SK-N-SH (cell line): ENCODE measurements at regions not wholly inside any gene's neighbourhood (a gene's known extent, or its start where the extent isn't known, plus 50 kb on each side); places are given as distances from the start of the nearest gene placed in this dataset.

Experiments used
- CTCF ChIA-PET: fragments of 300-600, 350-600 bp; formaldehyde crosslinking; extraction: SDS; loops from one replicate; lab custom pipeline; 2021; lab: Yijun Ruan, JAX
- POLR2A ChIA-PET: fragments of 350-600 bp; sonication (Branson Sonifier 250); formaldehyde crosslinking; extraction: SDS; loops from one replicate; lab custom pipeline; 2020; ENCODE audit warnings: antibody characterized with exemption, inconsistent platforms; lab: Yijun Ruan, JAX
- DNase-seq: peaks from one replicate; pipeline ENCODE4 v3.0.0; 2012
- H2AFZ ChIP-seq: fragments of 200-600 bp; sonication (generic); 2 replicates; pipeline ENCODE4 v1.8.1; 2016; ENCODE audit warnings: antibody characterized with exemption, mild to moderate bottlenecking, low read depth
- H3F3A ChIP-seq: fragments of 200-600 bp; sonication (generic); replicated peaks from 2 replicates; pipeline ENCODE3; 2016; ENCODE audit warnings: antibody characterized with exemption, mild to moderate bottlenecking; ENCODE audit not compliant: insufficient read depth
- H3K27ac ChIP-seq, 2 experiments: fragments of 200-500 bp in 1 of 2; fragments of 200-600 bp in 1 of 2; sonication (Bioruptor generic) in 1 of 2; sonication (generic), shearing (Covaris generic) in 1 of 2; 2 replicates each; pipeline versions ENCODE4 v1.5.1 to v1.6.1; 2014 to 2016; ENCODE audit warnings: low read depth in 2 of 2, inconsistent platforms in 1 of 2, low read length in 1 of 2, mild to moderate bottlenecking in 1 of 2, mixed read lengths in 1 of 2
- H3K27me3 ChIP-seq: fragments of 200-600 bp; sonication (generic), shearing (Covaris generic); 2 replicates; pipeline ENCODE4 v1.6.1; 2016; ENCODE audit warnings: mixed run types; ENCODE audit not compliant: insufficient read depth
- H3K36me3 ChIP-seq, 2 experiments: fragments of 200-500 bp in 1 of 2; fragments of 200-600 bp in 1 of 2; sonication (Bioruptor generic) in 1 of 2; sonication (generic) in 1 of 2; replicated peaks in 1 of 2; 2 replicates each; pipeline versions ENCODE3 to v1.5.1; 2014 to 2016; ENCODE audit warnings: low read length in 1 of 2, mild to moderate bottlenecking in 1 of 2; ENCODE audit not compliant: insufficient read depth in 2 of 2, control insufficient read depth in 1 of 2
- H3K4me1 ChIP-seq, 2 experiments: fragments of 200-500 bp in 1 of 2; fragments of 200-600 bp in 1 of 2; sonication (Bioruptor generic) in 1 of 2; sonication (generic), shearing (Covaris generic) in 1 of 2; 2 replicates each; pipeline versions ENCODE4 v1.5.1 to v1.6.1; 2014 to 2016; ENCODE audit warnings: low read depth in 1 of 2, low read length in 1 of 2, mixed run types in 1 of 2; ENCODE audit not compliant: insufficient read depth in 2 of 2, control insufficient read depth in 1 of 2
- H3K4me2 ChIP-seq: fragments of 200-600 bp; sonication (generic), shearing (Covaris generic); 2 replicates; pipeline ENCODE4 v1.6.1; 2017; ENCODE audit warnings: mixed run types
- H3K4me3 ChIP-seq, 2 experiments: fragments of 200-500 bp in 1 of 2; fragments of 200-600 bp in 1 of 2; sonication (Bioruptor generic) in 1 of 2; sonication (generic), shearing (Covaris generic) in 1 of 2; 2 replicates each; pipeline versions ENCODE4 v1.5.1 to v1.8.1; 2014 to 2016; ENCODE audit warnings: low read depth in 2 of 2, inconsistent platforms in 1 of 2, low read length in 1 of 2, mild to moderate bottlenecking in 1 of 2, mixed read lengths in 1 of 2, moderate library complexity in 1 of 2
- H3K79me2 ChIP-seq: fragments of 200-600 bp; sonication (generic); 2 replicates; pipeline ENCODE4 v1.8.1; 2017; ENCODE audit warnings: mild to moderate bottlenecking; ENCODE audit not compliant: insufficient read depth
- H3K9ac ChIP-seq: fragments of 200-600 bp; sonication (generic); 2 replicates; pipeline ENCODE4 v1.6.1; 2017; ENCODE audit warnings: mixed run types
- H3K9me2 ChIP-seq: fragments of 200-600 bp; sonication (generic); 2 replicates; pipeline ENCODE4 v1.6.1; 2017; ENCODE audit warnings: mixed run types
- H3K9me3 ChIP-seq: fragments of 200-600 bp; sonication (generic); 2 replicates; pipeline ENCODE4 v1.6.1; 2017; ENCODE audit warnings: mixed run types, mild to moderate bottlenecking, moderate library complexity
- H4K20me1 ChIP-seq: fragments of 200-600 bp; sonication (generic); 2 replicates; pipeline ENCODE4 v1.6.1; 2017; ENCODE audit warnings: mild to moderate bottlenecking, mixed run types; ENCODE audit not compliant: insufficient read depth
- CTCF ChIP-seq: fragments of 200-600 bp; sonication (generic); IDR thresholded peaks from 2 replicates; pipeline ENCODE4 v1.6.1; 2017; ENCODE audit warnings: antibody characterized with exemption, mild to moderate bottlenecking, moderate library complexity
- ELF1 ChIP-seq: IDR thresholded peaks from 2 replicates; pipeline ENCODE4 v1.4.0; 2012
- GABPA ChIP-seq: IDR thresholded peaks from 2 replicates; pipeline ENCODE4 v1.4.0; 2012; ENCODE audit warnings: low read depth, mild to moderate bottlenecking
- GATA2 ChIP-seq: sonication (generic); formaldehyde crosslinking; IDR thresholded peaks from 2 replicates; pipeline ENCODE4 v1.5.0; 2020; ENCODE audit warnings: mild to moderate bottlenecking, missing genetic modification reagents
- MXI1 ChIP-seq: IDR thresholded peaks from 2 replicates; pipeline ENCODE4 v1.6.1; 2012; ENCODE audit warnings: mild to moderate bottlenecking, low read depth, low read length, improper control_type of control experiment
- PBX3 ChIP-seq: IDR thresholded peaks from 2 replicates; pipeline ENCODE4; 2012
- RAD21 ChIP-seq: IDR thresholded peaks from 2 replicates; pipeline ENCODE4 v1.6.1; 2012; ENCODE audit warnings: mild to moderate bottlenecking, low read length
- RCOR1 ChIP-seq: fragments of 150-350 bp; IDR thresholded peaks from 2 replicates; pipeline ENCODE4 v1.6.1; 2017; ENCODE audit warnings: antibody characterized with exemption, low read length
- RXRA ChIP-seq: IDR thresholded peaks from 2 replicates; pipeline ENCODE4 v1.4.0; 2012; ENCODE audit warnings: low read depth, mild to moderate bottlenecking, borderline replicate concordance
- SIN3A ChIP-seq: IDR thresholded peaks from 2 replicates; pipeline ENCODE4 v1.6.1; 2012; ENCODE audit warnings: low read depth, mild to moderate bottlenecking, low read length, moderate library complexity, borderline replicate concordance
- SMC3 ChIP-seq: IDR thresholded peaks from 2 replicates; pipeline ENCODE4 v1.6.1; 2012; ENCODE audit warnings: low read depth, low read length, improper control_type of control experiment
- TAF1 ChIP-seq: IDR thresholded peaks from 2 replicates; pipeline ENCODE4 v1.6.1; 2012; ENCODE audit warnings: low read depth, mild to moderate bottlenecking, low read length, moderate library complexity, borderline replicate concordance
- TCF12 ChIP-seq: IDR thresholded peaks from 2 replicates; pipeline ENCODE4 v1.4.0; 2012
- TEAD4 ChIP-seq: IDR thresholded peaks from 2 replicates; pipeline ENCODE4 v1.4.0; 2012; ENCODE audit warnings: mild to moderate bottlenecking, borderline replicate concordance; ENCODE audit not compliant: insufficient read depth
- WGBS: methylation state at CpG from one replicate; pipeline ENCODE4 v1.1.6; 2017; ENCODE audit warnings: low lambda C conversion rate; 5-methylcytosine and 5-hydroxymethylcytosine counted together
- TF ChIP-seq, protein P1 (sequence below): IDR thresholded peaks from 2 replicates; pipeline ENCODE4 v1.4.0; 2012; ENCODE audit warnings: low read depth
- TF ChIP-seq, protein P2 (sequence below): IDR thresholded peaks from 2 replicates; pipeline ENCODE4 v1.6.1; 2012; ENCODE audit warnings: mild to moderate bottlenecking, low read depth, low read length, moderate library complexity

GRCh38 chr16:80158766-80159165 lies 382.0 kb upstream of the DYNLRB2 start:
- Histone ChIP-seq H3K9me3 (no peaks in the 10 kb centered on the region; the same call in 1 of the 2 replicates), H3K27me3 (no peaks in the 10 kb centered on the region), H3K4me1 (peaks cover 0 to 2% of the 10 kb centered on the region in 2 experiments; a peak in 1 of 4 replicates), H3K9ac (no peak overlapping the region), H4K20me1 (no peaks in the 10 kb centered on the region), H3F3A (no peaks in the 10 kb centered on the region), H3K79me2 (no peaks in the 10 kb centered on the region), H3K4me2 (no peak overlapping the region), H3K4me3 (no peak overlapping the region), H2AFZ (no peak overlapping the region), H3K9me2 (no peaks in the 10 kb centered on the region), H3K36me3 (no peaks in the 10 kb centered on the region), H3K27ac (no peak overlapping the region)
- WGBS: 34% methylated on average over 4 of the region's 4 CpGs
- no peak for DNase-seq
- POLR2A ChIA-PET: no interaction called here
- TF ChIP-seq RAD21: no peak
- no peak for TF ChIP-seq MXI1
- no peak for TF ChIP-seq TEAD4
- no peak for TF ChIP-seq GATA2
- CTCF ChIA-PET: no interaction called here

GRCh38 chr16:80151722-80152111 lies 389.1 kb upstream of the DYNLRB2 start:
- Histone ChIP-seq H3K4me1 (peaks cover 0 to 4% of the 10 kb centered on the region in 2 experiments; a peak in 2 of 4 replicates), H3K4me3 (no peak overlapping the region), H3K4me2 (no peak overlapping the region), H3K9me2 (no peaks in the 10 kb centered on the region), H3K9ac (no peak overlapping the region), H3K79me2 (no peaks in the 10 kb centered on the region), H3K27ac (no peak overlapping the region; a peak in 1 of 4 replicates), H3K36me3 (no peaks in the 10 kb centered on the region), H4K20me1 (no peaks in the 10 kb centered on the region), H3K9me3 (no peaks in the 10 kb centered on the region; the same call in 1 of the 2 replicates), H3F3A (no peaks in the 10 kb centered on the region), H3K27me3 (no peaks in the 10 kb centered on the region)
- POLR2A ChIA-PET: no interaction called here
- no peak for DNase-seq
- 15% methylated on average over 3 of the region's 3 CpGs for WGBS
- TF ChIP-seq TCF12 (no peak), PBX3 (no peak), GATA2 (no peak), SIN3A (no peak)
- TF ChIP-seq, all 33 proteins: peak for 0
- CTCF ChIA-PET: no interaction called here
- H2AFZ ChIP-seq: no peak overlapping the region

GRCh38 chr16:80150978-80151721 lies 389.6 kb upstream of the DYNLRB2 start:
- Histone ChIP-seq H4K20me1 (no peaks in the 10 kb centered on the region), H3K27ac (no peak overlapping the region), H3F3A (no peaks in the 10 kb centered on the region), H3K4me1 (peaks cover 0 to 4% of the 10 kb centered on the region in 2 experiments; a peak in 2 of 4 replicates), H3K36me3 (no peaks in the 10 kb centered on the region), H3K9me2 (no peaks in the 10 kb centered on the region), H2AFZ (no peak overlapping the region), H3K9me3 (no peaks in the 10 kb centered on the region; the same call in 1 of the 2 replicates), H3K9ac (no peak overlapping the region), H3K4me3 (no peak overlapping the region), H3K4me2 (no peak overlapping the region), H3K79me2 (no peaks in the 10 kb centered on the region), H3K27me3 (no peaks in the 10 kb centered on the region)
- DNase-seq: no peak
- TF ChIP-seq ELF1 (no peak), SMC3 (no peak), CTCF (no peak), TAF1 (no peak), RAD21 (no peak), GATA2 (no peak), GABPA (no peak), RCOR1 (no peak), RXRA (no peak)
- TF ChIP-seq, protein P1, sequence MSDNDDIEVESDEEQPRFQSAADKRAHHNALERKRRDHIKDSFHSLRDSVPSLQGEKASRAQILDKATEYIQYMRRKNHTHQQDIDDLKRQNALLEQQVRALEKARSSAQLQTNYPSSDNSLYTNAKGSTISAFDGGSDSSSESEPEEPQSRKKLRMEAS: no peak
- TF ChIP-seq, protein P2, sequence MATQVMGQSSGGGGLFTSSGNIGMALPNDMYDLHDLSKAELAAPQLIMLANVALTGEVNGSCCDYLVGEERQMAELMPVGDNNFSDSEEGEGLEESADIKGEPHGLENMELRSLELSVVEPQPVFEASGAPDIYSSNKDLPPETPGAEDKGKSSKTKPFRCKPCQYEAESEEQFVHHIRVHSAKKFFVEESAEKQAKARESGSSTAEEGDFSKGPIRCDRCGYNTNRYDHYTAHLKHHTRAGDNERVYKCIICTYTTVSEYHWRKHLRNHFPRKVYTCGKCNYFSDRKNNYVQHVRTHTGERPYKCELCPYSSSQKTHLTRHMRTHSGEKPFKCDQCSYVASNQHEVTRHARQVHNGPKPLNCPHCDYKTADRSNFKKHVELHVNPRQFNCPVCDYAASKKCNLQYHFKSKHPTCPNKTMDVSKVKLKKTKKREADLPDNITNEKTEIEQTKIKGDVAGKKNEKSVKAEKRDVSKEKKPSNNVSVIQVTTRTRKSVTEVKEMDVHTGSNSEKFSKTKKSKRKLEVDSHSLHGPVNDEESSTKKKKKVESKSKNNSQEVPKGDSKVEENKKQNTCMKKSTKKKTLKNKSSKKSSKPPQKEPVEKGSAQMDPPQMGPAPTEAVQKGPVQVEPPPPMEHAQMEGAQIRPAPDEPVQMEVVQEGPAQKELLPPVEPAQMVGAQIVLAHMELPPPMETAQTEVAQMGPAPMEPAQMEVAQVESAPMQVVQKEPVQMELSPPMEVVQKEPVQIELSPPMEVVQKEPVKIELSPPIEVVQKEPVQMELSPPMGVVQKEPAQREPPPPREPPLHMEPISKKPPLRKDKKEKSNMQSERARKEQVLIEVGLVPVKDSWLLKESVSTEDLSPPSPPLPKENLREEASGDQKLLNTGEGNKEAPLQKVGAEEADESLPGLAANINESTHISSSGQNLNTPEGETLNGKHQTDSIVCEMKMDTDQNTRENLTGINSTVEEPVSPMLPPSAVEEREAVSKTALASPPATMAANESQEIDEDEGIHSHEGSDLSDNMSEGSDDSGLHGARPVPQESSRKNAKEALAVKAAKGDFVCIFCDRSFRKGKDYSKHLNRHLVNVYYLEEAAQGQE: no peak
- ChIA-PET POLR2A (no interaction called here), CTCF (no interaction called here)
- WGBS: 64% methylated on average over 3 of the region's 3 CpGs
